GM12873 (cell line): ENCODE measurements at regions not wholly inside any gene's neighbourhood (a gene's known extent, or its start where the extent isn't known, plus 50 kb on each side); places are given as distances from the start of the nearest gene placed in this dataset.

ENCODE experiments used
- TF ChIP-seq, protein P1 (sequence below): IDR thresholded peaks from 2 replicates; pipeline ENCODE4 v1.5.1; 2012; ENCODE audit warnings: low read depth, mild to moderate bottlenecking, moderate library complexity, low read length, control low read depth; ENCODE audit not compliant: insufficient read depth; ENCODE audit errors: missing control alignments

DNA sequence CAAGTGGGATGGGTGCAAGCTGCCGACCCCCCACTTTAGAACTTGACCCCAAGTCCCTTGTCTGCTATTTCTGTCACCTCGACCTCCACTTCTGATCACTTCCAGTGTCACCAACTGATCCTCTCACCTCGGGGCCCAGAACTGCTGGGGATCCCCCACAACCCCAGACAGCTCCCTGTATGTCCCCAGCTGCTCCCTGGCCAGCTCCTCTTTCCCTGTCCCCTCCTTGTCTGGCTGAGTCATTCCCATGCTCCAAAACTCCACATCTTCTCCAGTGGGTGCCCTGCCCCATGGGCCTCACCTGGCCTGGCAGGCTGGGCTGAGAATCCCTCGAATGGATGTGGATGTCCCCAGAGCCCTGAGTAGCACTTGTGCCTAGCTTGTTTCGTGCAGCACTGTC lies 154.3 kb upstream of the PCBD1 start:
- TF ChIP-seq, protein P1, sequence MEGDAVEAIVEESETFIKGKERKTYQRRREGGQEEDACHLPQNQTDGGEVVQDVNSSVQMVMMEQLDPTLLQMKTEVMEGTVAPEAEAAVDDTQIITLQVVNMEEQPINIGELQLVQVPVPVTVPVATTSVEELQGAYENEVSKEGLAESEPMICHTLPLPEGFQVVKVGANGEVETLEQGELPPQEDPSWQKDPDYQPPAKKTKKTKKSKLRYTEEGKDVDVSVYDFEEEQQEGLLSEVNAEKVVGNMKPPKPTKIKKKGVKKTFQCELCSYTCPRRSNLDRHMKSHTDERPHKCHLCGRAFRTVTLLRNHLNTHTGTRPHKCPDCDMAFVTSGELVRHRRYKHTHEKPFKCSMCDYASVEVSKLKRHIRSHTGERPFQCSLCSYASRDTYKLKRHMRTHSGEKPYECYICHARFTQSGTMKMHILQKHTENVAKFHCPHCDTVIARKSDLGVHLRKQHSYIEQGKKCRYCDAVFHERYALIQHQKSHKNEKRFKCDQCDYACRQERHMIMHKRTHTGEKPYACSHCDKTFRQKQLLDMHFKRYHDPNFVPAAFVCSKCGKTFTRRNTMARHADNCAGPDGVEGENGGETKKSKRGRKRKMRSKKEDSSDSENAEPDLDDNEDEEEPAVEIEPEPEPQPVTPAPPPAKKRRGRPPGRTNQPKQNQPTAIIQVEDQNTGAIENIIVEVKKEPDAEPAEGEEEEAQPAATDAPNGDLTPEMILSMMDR: no peak

DNA sequence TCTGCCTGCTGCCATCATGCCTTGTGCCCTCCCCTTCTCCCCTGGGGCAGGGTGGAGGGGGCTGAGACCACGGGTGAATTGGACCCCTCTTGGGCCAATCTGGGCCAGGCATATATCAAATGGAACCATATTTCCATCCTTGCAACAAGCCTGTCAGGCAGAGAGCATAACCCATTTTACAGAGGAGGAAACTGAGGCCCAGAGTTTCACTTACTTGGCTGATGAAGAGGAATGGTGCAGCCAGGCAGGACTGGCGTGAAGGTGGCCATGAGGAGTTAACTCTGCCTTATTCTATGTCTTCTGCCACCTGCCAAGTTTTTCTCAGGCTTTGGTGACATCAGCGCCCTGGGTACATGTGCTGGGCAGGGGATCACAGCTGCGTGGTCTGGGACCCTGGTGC lies 155.5 kb upstream of the PCBD1 start:
- TF ChIP-seq, protein P1: no peak

DNA sequence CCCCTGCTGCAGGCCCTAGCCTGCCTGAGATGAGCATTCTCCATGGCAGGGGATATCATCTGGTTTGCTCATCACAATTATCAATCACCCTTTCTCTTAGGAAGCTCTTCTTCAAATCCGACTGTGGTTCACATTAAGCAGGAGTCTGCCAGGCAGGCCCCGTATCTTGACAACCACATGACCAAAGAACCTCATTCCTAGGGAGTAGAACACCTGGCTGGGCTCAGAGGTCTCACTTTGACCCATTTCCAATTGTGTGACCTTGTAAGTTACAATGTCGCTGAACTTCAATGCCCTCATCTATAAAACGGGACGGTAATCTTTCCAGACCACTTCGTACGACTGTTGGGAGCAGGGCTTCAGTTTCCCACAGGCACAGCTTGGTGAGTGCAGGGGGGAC lies 156.4 kb upstream of the PCBD1 start:
- TF ChIP-seq, protein P1: no peak

DNA sequence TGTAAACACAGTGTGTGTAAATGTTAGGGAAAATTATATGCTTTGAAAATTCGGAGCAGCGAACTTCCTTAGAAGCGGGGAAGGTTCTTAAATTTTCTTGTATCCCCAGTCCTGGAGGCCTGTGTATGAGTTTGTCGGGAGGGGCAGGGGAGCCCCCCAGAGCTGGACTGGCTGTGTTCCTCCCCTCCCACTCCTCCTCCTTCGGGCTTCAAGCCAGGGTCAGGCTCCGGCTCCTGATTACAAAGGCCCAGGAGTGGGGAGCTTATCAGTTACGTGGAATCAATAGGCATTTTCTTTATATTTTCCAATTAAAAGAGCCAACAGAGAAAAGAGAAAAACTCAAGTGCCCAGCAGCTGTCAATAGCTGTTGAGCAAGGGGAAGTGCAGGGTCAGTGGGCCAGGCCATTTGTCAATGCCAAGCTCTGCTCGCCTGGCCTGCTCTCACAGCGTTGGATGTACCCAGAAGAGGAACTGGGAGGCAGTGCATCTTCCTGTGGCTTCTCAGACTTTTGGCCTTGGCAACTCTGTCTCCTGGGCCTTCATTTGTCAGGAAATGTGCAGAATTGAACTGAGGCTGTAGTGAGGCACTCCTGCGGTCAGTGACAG lies 156.9 kb upstream of the PCBD1 start:
- TF ChIP-seq, protein P1: no peak

DNA sequence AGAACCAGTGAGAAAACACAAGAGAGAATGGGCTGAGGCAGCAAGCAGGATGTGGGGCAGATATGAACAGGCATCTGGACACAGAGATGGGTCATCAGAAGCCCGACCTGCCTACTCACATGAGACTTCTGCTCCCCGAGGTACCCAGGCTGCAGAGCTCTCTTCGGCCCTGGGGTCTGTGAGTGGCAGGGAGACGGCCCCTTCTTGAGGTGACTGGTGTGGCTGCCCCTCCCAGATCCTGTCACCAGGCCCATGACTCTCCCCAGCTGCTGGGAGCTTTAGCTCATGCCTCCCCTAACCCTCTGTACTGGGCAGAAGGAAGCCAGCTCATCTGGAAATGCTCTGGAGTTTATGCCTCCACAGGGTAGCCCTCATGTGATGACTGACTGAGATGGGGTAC lies 157.6 kb upstream of the PCBD1 start:
- TF ChIP-seq, protein P1: no peak

DNA sequence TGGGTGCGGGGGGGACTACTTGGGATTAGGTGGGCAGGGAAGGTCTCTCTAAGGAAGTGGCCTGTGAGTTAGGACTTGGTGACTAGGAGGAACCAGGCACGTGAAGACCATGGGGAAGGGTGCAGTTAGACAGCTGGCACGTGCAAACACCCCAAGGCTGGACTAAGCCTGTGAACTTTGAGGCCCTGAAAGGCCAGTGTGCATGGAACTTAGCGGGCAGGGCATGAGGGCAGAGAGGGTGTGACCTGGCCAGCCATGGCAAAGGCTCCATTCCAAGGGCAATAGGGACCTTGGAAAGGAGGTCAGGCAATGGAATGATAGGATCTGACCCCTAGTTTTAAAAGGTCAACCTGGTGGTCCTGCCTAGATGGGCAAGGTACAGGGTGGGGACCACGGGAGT lies 158.4 kb upstream of the PCBD1 start:
- TF ChIP-seq, protein P1: no peak

DNA sequence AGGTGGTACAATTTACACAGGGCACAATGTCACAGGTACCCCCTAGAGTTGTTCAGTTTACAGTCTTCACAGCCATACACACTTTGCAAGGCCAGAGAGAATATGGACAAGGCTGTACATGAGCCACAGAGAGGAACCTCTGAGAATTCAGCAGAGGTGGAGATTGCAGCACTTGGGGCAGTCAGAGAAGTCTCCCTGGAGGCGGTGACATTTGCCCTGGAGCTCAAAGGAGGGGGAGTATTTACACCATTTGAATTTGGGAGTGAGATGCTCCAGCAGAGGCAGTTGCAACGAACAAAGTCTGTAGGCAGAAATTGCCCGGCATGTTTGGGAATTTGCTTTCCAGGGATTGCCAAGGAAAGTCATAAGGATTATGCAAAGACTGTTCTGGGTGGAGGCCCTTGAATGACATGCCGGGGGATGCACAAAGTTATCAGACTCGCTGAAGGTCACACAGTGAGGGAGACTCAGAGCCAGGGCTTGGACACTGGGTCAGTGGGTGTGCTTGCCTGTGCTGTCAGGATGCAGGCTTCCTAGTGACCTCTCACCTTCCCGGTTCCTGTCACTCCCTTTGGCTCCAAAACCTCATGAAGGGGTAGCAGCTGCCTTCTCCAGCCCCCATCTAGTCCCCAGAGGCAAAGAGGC lies 160.7 kb upstream of the PCBD1 start:
- TF ChIP-seq, protein P1: no peak
